HepG2 (cell line): ENCODE measurements at regions not wholly inside any gene's neighbourhood (a gene's known extent, or its start where the extent isn't known, plus 50 kb on each side); places are given as distances from the start of the nearest gene placed in this dataset.

ENCODE experiments used
- EED ChIP-seq: sonication (generic); formaldehyde crosslinking; IDR thresholded peaks from 2 replicates; pipeline ENCODE4 v1.5.0; 2020; ENCODE audit warnings: mild to moderate bottlenecking, missing genetic modification reagents
- EZH2 ChIP-seq: conservative IDR thresholded peaks from 2 replicates; pipeline ENCODE4 v1.6.1; 2012; ENCODE audit warnings: mild to moderate bottlenecking, low read depth, low read length, moderate library complexity
- MYNN ChIP-seq: sonication (generic); formaldehyde crosslinking; IDR thresholded peaks from 2 replicates; pipeline ENCODE4 v1.4.0; 2020; ENCODE audit warnings: mild to moderate bottlenecking, low read depth, missing genetic modification reagents
- MZF1 ChIP-seq: sonication (generic); formaldehyde crosslinking; IDR thresholded peaks from 2 replicates; pipeline ENCODE4 v1.8.1; 2023; ENCODE audit warnings: mild to moderate bottlenecking, missing genetic modification reagents, borderline replicate concordance
- POLR2A ChIP-seq, 2 experiments: IDR thresholded peaks; 2 replicates each; pipeline ENCODE4 v1.6.1; 2011; ENCODE audit warnings: low read depth in 2 of 2, low read length in 2 of 2, mild to moderate bottlenecking in 1 of 2, moderate library complexity in 1 of 2; ENCODE audit not compliant: insufficient read depth in 1 of 2
- PRPF4 ChIP-seq: fragments of 200-400 bp; formaldehyde crosslinking; IDR thresholded peaks from 2 replicates; pipeline ENCODE4 v1.6.1; 2016; ENCODE audit warnings: low read length, low read depth; ENCODE audit not compliant: poor library complexity, severe bottlenecking
- SIX4 ChIP-seq: sonication (generic); formaldehyde crosslinking; IDR thresholded peaks from 2 replicates; pipeline ENCODE4 v1.4.0; 2020; ENCODE audit warnings: missing genetic modification reagents
- SMAD3 ChIP-seq: sonication (generic); formaldehyde crosslinking; IDR thresholded peaks from 2 replicates; pipeline ENCODE4 v1.4.0; 2020; ENCODE audit warnings: missing genetic modification reagents
- ZNF331 ChIP-seq: sonication (generic); formaldehyde crosslinking; IDR thresholded peaks from 2 replicates; pipeline ENCODE4 v1.4.0; 2020; ENCODE audit warnings: missing genetic modification reagents
- TF ChIP-seq, protein P1 (sequence below): sonication (generic); formaldehyde crosslinking; IDR thresholded peaks from 2 replicates; pipeline ENCODE4 v1.4.0; 2020; ENCODE audit warnings: missing genetic modification reagents
- TF ChIP-seq, protein P2 (sequence below): sonication (generic); formaldehyde crosslinking; IDR thresholded peaks from 2 replicates; pipeline ENCODE4 v1.4.0; 2020; ENCODE audit warnings: mild to moderate bottlenecking, low read depth, missing genetic modification reagents
- TF ChIP-seq, protein P3 (sequence below): sonication (generic); formaldehyde crosslinking; IDR thresholded peaks from 2 replicates; pipeline ENCODE4 v1.5.0; 2020; ENCODE audit warnings: mild to moderate bottlenecking, missing genetic modification reagents, moderate library complexity

DNA sequence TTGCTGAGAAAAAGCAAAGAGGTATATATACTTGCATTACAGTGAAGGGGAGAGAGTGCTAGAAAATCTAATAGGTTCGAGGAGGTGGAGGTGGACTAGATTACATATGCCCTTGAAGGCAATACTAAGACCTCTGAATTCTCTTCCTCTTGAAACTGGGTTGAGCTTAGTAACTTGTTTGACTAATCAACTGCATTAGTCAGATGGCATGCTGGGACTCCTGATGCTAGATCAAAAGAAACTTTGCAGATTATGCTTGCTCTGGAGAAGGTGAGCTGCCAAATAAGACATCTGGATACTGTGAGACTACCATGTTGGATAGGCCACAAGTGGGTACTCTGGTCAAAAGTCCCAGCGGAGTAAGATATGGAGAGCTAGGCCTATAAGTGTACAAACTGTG lies 331.3 kb downstream of the KLF5 start:
- TF ChIP-seq POLR2A (IDR thresholded peaks at IDR 0.05; ENCODE audit: insufficient read depth in 1 of 2, low read depth in 2 of 2, low read length in 2 of 2) (no peak), EZH2 (no peak), SMAD3 (CRISPR knock-in tag) (no peak), EED (no peak), MZF1 (CRISPR knock-in tag) (no peak), PRPF4 (no peak), MYNN (CRISPR knock-in tag) (no peak), SIX4 (no peak), ZNF331 (no peak)
- TF ChIP-seq, protein P1, sequence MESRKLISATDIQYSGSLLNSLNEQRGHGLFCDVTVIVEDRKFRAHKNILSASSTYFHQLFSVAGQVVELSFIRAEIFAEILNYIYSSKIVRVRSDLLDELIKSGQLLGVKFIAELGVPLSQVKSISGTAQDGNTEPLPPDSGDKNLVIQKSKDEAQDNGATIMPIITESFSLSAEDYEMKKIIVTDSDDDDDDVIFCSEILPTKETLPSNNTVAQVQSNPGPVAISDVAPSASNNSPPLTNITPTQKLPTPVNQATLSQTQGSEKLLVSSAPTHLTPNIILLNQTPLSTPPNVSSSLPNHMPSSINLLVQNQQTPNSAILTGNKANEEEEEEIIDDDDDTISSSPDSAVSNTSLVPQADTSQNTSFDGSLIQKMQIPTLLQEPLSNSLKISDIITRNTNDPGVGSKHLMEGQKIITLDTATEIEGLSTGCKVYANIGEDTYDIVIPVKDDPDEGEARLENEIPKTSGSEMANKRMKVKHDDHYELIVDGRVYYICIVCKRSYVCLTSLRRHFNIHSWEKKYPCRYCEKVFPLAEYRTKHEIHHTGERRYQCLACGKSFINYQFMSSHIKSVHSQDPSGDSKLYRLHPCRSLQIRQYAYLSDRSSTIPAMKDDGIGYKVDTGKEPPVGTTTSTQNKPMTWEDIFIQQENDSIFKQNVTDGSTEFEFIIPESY (CRISPR knock-in tag): no peak
- TF ChIP-seq, protein P2, sequence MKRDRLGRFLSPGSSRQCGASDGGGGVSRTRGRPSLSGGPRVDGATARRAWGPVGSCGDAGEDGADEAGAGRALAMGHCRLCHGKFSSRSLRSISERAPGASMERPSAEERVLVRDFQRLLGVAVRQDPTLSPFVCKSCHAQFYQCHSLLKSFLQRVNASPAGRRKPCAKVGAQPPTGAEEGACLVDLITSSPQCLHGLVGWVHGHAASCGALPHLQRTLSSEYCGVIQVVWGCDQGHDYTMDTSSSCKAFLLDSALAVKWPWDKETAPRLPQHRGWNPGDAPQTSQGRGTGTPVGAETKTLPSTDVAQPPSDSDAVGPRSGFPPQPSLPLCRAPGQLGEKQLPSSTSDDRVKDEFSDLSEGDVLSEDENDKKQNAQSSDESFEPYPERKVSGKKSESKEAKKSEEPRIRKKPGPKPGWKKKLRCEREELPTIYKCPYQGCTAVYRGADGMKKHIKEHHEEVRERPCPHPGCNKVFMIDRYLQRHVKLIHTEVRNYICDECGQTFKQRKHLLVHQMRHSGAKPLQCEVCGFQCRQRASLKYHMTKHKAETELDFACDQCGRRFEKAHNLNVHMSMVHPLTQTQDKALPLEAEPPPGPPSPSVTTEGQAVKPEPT (CRISPR knock-in tag): no peak
- TF ChIP-seq, protein P3, sequence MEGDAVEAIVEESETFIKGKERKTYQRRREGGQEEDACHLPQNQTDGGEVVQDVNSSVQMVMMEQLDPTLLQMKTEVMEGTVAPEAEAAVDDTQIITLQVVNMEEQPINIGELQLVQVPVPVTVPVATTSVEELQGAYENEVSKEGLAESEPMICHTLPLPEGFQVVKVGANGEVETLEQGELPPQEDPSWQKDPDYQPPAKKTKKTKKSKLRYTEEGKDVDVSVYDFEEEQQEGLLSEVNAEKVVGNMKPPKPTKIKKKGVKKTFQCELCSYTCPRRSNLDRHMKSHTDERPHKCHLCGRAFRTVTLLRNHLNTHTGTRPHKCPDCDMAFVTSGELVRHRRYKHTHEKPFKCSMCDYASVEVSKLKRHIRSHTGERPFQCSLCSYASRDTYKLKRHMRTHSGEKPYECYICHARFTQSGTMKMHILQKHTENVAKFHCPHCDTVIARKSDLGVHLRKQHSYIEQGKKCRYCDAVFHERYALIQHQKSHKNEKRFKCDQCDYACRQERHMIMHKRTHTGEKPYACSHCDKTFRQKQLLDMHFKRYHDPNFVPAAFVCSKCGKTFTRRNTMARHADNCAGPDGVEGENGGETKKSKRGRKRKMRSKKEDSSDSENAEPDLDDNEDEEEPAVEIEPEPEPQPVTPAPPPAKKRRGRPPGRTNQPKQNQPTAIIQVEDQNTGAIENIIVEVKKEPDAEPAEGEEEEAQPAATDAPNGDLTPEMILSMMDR: no peak
